Muscle layer of duodenum (tissue), 2 donors: ENCODE measurements at regions not wholly inside any gene's neighbourhood (a gene's known extent, or its start where the extent isn't known, plus 50 kb on each side); places are given as distances from the start of the nearest gene placed in this dataset.
A peak's percentile ranks its signal among the peaks of the same experiment; 100 is the strongest.

Experiments used
- H3K27ac ChIP-seq: one replicate; pipeline ENCODE4 v1.7.0; 2013; ENCODE audit warnings: mild to moderate bottlenecking, low read length
- H3K27me3 ChIP-seq: one replicate; pipeline ENCODE4 v1.7.0; 2013; ENCODE audit warnings: low read depth, mild to moderate bottlenecking, control low read depth, low read length
- H3K36me3 ChIP-seq, 2 donors: one replicate each; pipeline ENCODE4 v1.7.0; 2013; ENCODE audit warnings: low read length in 2 of 2, control low read depth in 1 of 2, mild to moderate bottlenecking in 1 of 2; ENCODE audit not compliant: insufficient read depth in 2 of 2, control insufficient read depth in 1 of 2
- H3K4me1 ChIP-seq, 2 donors: one replicate each; pipeline ENCODE4 v1.7.0; 2013; ENCODE audit warnings: low read length in 2 of 2, mild to moderate bottlenecking in 2 of 2, control low read depth in 1 of 2, moderate library complexity in 1 of 2; ENCODE audit not compliant: insufficient read depth in 2 of 2, control insufficient read depth in 1 of 2
- H3K4me3 ChIP-seq, 2 donors: one replicate each; pipeline ENCODE4 v1.7.0; 2013; ENCODE audit warnings: low read length in 2 of 2, low read depth in 1 of 2, mild to moderate bottlenecking in 1 of 2
- H3K9me3 ChIP-seq, 2 donors: one replicate each; pipeline ENCODE4 v1.7.0; 2013; ENCODE audit warnings: low read length in 2 of 2, control low read depth in 1 of 2, mild to moderate bottlenecking in 1 of 2; ENCODE audit not compliant: control insufficient read depth in 1 of 2
- donor health status: healthy.

DNA sequence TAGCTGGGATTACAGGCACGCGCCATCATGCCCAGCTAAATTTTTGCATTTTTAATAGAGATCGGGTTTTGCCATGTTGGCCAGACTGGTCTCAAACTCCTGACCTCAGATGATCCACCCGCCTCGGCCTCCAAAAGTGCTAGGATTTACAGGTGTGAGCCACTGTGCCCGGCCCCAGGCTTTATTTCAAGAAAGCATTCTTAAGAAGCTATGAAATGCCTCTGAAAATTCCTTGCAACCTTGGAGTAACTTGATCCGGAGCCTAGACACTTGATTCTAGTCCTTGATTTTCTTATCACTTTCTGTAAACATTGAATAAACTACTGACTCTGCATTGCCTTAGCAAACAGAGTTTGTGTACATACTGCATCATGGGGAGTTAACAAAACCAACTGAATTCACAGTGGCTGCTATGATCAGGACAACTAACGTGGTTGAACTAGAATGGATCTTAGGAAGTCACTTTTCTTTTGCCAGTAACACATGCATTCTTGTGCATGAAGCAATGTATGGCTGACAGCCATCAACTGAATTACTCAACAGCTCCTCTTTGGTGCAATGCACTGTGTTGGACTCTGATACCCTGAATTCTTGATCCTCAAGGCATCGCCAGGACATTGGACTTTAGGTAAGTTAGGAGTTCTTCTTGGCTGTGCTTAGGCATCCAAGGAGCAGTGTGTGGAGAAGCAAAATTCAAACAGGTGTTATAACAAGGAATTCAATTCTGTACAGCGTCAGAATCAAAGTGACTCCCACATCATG lies 102.8 kb upstream of the TMEM170B start:
- Histone ChIP-seq H3K4me1 (peaks cover 0 to 6% of the 10 kb centered on the region in 2 donors), H3K36me3 (no peaks in the 10 kb centered on the region), H3K27me3 (no peaks in the 10 kb centered on the region), H3K27ac (no peak overlapping the region), H3K9me3 (no peaks in the 10 kb centered on the region), H3K4me3 (no peak overlapping the region)

DNA sequence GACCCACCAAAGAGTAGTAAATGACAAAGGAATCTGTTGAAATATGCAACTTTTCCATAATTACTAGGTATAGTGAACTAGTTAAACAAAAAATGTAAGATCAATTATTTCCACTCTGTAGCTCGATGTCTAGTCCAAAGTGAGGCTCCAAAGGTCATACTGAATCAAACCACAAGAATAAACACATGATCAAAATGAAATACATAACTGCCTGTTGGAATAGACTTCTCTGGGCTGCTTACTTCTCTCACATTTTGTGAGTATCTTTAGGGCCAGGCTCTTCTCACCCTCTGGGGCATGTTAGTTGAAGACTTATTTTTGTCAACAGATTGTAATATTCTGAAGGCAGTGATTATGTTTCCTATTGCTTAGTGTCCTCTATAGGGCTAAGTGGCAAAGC lies 103.7 kb upstream of the TMEM170B start:
- H3K4me1 ChIP-seq, result peaks cover 0 to 6% of the 10 kb centered on the region in 2 donors
- no peak overlapping the region for H3K27ac ChIP-seq

DNA sequence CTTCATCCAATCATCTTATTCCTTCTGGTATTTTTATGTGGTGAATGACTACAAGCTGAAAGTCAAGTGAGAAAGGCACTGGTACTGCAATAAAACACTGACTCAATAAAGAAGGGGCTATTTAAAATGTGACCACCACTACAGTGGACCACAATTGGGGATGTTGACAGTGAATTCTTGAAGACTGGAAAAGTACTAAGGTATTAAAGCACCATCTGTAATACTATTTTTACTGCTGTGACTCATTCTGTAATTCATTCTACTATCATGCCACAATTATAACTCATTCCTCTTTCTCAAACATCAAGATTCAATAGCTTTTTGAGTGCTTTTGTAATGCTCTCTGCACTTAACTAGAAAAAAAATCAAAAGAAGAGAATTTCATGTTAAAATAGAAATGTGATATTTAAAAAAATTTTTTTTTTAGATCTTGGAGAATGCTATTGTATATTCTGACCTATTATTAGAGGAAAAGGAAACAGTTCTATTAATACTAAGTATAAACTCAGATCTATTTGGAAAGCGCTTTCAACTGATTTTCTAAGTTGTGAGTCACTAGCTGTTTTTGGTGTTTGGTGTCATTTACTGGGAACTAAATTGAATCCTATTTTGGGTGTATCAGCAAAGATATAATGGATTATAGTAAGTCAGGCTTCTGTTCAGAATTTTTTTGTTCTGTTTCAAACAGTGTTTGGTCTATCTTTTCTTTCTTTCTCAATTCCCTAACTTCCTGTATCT lies 104.7 kb upstream of the TMEM170B start:
- H3K36me3 ChIP-seq, result no peaks in the 10 kb centered on the region
- peak overlapping the region; percentile 16 for H3K27ac ChIP-seq
- H3K27me3 ChIP-seq, result no peaks in the 10 kb centered on the region
- peaks cover 5 to 12% of the 10 kb centered on the region in 2 donors for H3K4me1 ChIP-seq
- H3K9me3 ChIP-seq, result no peaks in the 10 kb centered on the region
- H3K4me3 ChIP-seq, result no peak overlapping the region

More for the DNA sequence above, 103.7 kb upstream of the TMEM170B start:
- no peaks in the 10 kb centered on the region for H3K36me3 ChIP-seq
- no peak overlapping the region for H3K4me3 ChIP-seq
- H3K9me3 ChIP-seq, result no peaks in the 10 kb centered on the region
- H3K27me3 ChIP-seq, result no peaks in the 10 kb centered on the region

DNA sequence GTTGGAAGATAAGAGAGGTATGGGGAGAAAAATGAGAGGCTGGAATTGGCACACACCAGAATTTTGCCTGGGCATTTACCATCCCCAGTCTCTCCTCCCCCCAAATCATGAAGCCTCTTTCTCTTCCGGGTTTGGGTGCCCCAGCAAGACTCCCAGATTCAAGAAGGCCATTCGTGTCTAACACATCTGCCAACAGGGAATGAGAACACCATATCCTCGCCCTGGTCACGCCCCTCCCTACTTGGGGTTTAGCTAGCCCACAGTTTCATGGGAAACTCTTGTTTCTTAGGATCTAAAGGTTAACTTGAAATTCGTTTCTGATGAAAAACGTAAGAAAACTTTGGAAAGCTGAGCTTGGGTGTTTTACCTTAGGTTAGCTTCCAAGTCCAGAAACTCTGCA lies 105.5 kb upstream of the TMEM170B start:
- Histone ChIP-seq H3K4me3 (no peak overlapping the region), H3K4me1 (peaks cover 5 to 12% of the 10 kb centered on the region in 2 donors), H3K27ac (no peak overlapping the region), H3K36me3 (no peaks in the 10 kb centered on the region), H3K9me3 (no peaks in the 10 kb centered on the region), H3K27me3 (no peaks in the 10 kb centered on the region)

DNA sequence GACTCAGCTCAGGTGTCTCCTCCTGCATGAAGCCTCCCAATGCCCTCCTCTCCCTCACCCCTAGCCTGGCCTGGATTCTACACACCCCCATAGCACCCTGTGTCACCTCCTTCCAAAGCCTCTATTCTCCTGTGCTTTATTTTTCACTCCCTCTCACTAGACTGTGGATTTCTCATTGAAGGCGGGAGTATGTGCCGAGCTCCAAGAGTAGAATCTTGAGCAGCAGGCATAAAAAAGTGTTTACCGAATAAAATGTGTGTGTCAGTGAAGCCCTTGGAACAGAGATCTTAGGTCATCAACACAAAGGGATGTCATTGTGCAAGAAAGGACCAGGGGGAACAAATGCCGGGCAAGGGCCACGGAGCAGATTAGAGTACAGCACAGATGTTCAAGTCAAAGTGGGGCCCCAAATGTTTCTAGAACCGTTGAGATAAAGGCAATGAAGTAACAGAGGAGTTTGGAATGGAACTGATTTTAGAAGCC lies 106.1 kb upstream of the TMEM170B start:
- Histone ChIP-seq H3K36me3 (no peaks in the 10 kb centered on the region), H3K27me3 (no peaks in the 10 kb centered on the region), H3K9me3 (no peaks in the 10 kb centered on the region), H3K4me3 (no peak overlapping the region), H3K27ac (no peak overlapping the region), H3K4me1 (peaks cover 5 to 12% of the 10 kb centered on the region in 2 donors)

DNA sequence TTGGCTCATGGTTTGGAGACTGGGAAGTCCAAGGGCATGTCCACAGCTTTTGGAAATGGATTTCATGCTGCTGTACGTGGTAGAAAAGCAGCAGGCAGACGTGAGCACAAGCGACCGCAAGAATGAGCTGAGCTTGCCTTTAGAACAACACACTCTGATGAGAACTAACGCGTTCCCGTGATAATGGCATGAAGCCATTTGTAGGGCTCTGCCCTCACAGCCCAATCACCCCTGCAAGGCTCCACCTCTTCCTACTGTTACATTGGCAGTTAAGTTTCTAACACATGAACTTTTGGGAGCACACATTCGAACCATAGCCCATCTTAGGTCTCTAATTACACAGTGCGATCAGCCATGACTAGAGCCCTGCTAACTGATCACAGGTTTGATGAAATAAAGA lies 107.5 kb upstream of the TMEM170B start:
- Histone ChIP-seq H3K4me3 (no peak overlapping the region), H3K27me3 (no peaks in the 10 kb centered on the region), H3K36me3 (no peaks in the 10 kb centered on the region), H3K9me3 (no peaks in the 10 kb centered on the region), H3K27ac (no peak overlapping the region), H3K4me1 (peaks cover 5 to 12% of the 10 kb centered on the region in 2 donors)

DNA sequence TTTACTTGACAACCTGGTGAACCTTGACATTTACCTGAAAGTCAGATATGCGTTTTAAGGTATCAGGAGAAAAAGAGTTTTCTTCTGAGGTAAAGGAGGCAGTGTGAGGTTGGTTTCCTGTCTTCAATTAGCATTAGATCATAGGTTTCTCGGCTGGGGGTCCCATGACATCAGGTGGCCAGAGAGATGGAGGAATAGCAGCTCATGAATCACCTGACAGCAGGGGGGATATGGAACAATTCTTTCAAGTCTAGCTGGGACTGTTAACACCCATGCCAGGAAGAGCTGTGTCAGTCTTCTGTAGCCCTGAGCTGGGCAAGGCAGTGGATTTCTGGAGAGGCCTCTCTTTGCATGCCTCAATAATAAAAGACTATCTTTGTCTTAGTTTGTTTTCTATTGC lies 108.0 kb upstream of the TMEM170B start:
- H3K36me3 ChIP-seq, result no peaks in the 10 kb centered on the region
- H3K27me3 ChIP-seq, result no peaks in the 10 kb centered on the region
- H3K4me1 ChIP-seq, result peaks cover 5 to 12% of the 10 kb centered on the region in 2 donors
- H3K4me3 ChIP-seq, result no peak overlapping the region
- no peak overlapping the region for H3K27ac ChIP-seq
- no peaks in the 10 kb centered on the region for H3K9me3 ChIP-seq

DNA sequence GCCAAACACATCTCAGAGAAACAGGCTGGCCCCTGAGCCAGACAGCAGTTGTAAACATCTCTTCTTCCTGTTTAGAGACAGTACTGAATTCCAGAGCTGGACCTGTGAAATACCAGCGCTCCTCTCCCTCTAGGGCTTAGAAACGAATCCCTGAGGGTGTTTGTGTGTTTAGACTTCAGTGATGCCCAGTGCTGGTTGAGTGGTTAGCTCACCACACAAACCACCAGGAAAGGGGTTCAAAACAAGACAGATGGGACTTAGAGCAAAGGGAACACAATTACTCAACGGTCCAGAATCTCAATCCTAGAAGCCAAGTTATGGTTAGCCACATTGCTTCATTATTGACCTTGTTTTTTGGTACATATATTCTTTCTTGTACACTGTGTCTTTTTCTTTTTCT lies 108.7 kb upstream of the TMEM170B start:
- Histone ChIP-seq H3K27me3 (no peaks in the 10 kb centered on the region), H3K4me3 (no peak overlapping the region), H3K27ac (no peak overlapping the region), H3K4me1 (peaks cover 5 to 9% of the 10 kb centered on the region in 2 donors), H3K36me3 (no peaks in the 10 kb centered on the region), H3K9me3 (no peaks in the 10 kb centered on the region)

DNA sequence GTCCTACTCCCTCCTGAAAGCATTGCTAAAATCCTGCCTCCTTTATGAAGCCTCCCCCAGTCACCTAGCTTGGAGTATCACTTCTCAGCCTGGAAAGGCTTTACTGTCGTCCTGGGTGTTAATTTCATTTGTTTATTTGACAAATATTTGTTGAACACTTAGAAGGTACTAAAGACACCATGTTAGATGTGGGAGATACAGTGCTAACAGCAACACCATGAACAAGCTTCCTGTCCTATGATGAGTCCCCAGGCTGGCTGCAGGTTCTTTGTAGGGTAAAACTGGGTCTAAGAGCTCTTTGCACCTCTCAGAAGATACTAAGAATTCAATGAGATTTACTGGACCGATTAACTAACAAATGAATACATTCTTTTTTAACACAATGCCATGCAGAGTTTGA lies 109.2 kb upstream of the TMEM170B start:
- Histone ChIP-seq H3K36me3 (no peaks in the 10 kb centered on the region), H3K4me3 (no peak overlapping the region), H3K4me1 (peaks cover 5 to 6% of the 10 kb centered on the region in 2 donors), H3K27ac (no peak overlapping the region), H3K9me3 (no peaks in the 10 kb centered on the region), H3K27me3 (no peaks in the 10 kb centered on the region)

DNA sequence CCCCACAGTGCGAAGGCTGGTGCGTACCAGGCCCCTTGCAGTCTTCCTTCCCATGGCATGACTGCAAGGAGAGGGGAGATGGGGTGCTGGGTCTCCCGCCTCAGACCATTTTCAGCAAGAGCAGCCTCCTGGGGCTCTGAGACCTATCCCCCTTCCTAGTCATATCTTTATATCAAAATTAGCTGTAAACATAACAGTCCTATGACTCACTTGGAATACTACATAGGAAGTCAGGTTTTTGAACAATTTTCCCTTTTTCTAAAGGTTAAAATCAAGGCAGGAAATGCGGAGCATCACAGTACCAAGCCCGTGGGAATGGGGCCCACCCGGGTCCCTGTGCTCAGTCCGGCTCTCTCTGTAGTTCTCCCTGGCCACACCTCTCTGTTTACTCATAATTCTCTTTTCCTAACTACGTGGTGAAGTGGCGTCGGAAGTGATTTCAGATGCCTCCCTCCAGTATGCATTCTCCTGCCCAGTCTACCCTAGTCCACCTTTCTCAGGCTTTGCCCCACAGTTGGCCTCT lies 109.8 kb upstream of the TMEM170B start:
- no peaks in the 10 kb centered on the region for H3K9me3 ChIP-seq
- no peaks in the 10 kb centered on the region for H3K36me3 ChIP-seq
- H3K27ac ChIP-seq, result no peak overlapping the region
- H3K4me3 ChIP-seq, result no peak overlapping the region
- H3K27me3 ChIP-seq, result no peaks in the 10 kb centered on the region
- H3K4me1 ChIP-seq, result peaks cover 5 to 6% of the 10 kb centered on the region in 2 donors

DNA sequence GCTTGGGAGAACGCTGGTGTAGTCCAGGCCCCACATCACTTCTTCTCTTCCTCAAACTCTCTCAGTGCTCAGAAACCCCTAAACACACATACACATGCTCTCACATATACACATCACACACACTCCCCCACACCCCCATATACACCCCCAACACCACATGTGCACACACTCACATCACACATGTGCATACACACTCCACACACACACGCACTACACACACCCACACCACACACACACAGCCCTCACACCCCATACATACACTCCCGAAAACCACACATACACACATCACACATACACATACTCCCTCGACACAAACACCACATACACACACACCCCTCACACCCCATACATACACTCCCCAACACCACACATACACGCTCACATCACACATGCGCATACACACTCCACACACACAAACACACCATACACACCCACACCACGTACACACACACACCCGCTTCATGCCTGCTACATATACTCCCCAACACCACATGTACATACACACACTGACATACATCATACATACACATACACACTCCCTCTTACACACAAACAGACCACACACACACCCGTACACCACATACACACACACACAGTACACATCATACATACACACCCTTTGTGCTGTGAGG lies 110.3 kb upstream of the TMEM170B start:
- H3K27ac ChIP-seq, result no peak overlapping the region
- peaks cover 5 to 6% of the 10 kb centered on the region in 2 donors for H3K4me1 ChIP-seq
- no peak overlapping the region for H3K4me3 ChIP-seq
- no peaks in the 10 kb centered on the region for H3K36me3 ChIP-seq
- H3K9me3 ChIP-seq, result no peaks in the 10 kb centered on the region
- H3K27me3 ChIP-seq, result no peaks in the 10 kb centered on the region
